HG02610 (cell line): ENCODE measurements at regions not wholly inside any gene's neighbourhood (a gene's known extent, or its start where the extent isn't known, plus 50 kb on each side); places are given as distances from the start of the nearest gene placed in this dataset.

ENCODE experiments used
- ATAC-seq: cut with Tn5 transposase; IDR thresholded peaks from one replicate; pipeline ENCODE4 v1.9.1; 2021; ENCODE audit warnings: mild to moderate bottlenecking, moderate library complexity; ENCODE audit not compliant: unreplicated experiment

GRCh38 chr5:56493766-56494165 lies 260.6 kb upstream of the ANKRD55 start:
- ATAC-seq: no peak

DNA sequence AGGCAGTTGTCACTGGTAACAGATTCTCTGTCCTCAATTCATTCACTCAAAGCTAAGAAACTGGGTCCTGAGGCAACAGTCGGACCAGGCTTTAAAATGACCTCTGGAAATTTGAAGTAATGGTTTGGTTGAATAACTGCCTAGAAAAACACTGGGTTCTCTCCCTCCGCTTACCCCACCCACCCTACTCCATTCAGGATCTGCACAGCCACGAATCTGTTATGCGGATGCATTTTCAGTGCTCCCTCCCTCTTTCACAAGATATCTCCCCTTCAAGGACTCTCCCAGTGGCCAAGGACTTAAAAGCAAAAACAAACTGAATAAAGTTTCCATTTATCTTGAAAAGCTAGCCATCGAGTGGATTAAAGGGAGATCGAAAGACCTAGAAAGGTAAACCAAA lies 260.2 kb upstream of the ANKRD55 start:
- ATAC-seq: no peak

DNA sequence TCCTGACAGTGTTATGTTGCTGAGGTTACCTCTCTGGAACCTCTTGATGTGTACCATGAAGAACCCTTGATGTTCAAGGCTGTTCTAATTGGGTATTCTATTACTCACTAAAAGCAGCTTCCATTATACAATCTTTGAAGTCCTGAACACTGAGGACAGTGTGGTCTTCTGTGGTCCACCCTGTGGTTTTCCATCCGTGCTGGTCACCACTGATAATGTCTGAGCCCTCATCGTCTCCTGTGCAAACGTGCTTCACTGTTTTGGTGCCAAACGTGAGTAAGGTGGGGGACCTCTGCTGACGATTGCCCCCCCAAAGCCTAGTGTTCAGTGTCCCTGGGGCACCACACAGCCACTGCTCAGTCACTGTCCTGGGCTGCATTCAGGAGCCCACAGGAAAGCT lies 259.7 kb upstream of the ANKRD55 start:
- no peak for ATAC-seq

GRCh38 chr5:56490971-56491468 lies 257.9 kb upstream of the ANKRD55 start:
- no peak for ATAC-seq

GRCh38 chr5:56489272-56489671 lies 256.1 kb upstream of the ANKRD55 start:
- no peak for ATAC-seq

- ATAC-seq: no peak
These were observed 254.5 kb upstream of the ANKRD55 start for GRCh38 chr5:56487528-56488115.

DNA sequence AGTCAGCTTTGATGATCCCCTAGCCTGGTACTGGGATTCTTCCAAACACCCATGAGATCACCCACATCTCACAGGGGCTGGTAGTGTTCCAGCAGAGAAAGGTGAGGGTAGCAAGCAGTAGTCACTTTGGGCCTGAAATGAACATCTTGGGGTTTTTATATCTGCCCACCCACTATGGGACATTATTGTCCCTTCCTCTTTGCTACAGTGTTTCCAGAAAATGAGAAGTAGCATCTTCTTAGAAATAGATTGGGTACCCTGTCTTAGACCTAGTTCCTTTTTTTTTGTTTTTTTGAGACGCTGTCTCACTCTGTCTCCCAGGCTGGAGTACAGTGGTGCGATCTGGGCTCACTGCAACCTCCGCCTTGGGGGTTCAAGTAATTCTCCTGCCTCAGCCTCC lies 249.2 kb upstream of the ANKRD55 start:
- no peak for ATAC-seq

DNA sequence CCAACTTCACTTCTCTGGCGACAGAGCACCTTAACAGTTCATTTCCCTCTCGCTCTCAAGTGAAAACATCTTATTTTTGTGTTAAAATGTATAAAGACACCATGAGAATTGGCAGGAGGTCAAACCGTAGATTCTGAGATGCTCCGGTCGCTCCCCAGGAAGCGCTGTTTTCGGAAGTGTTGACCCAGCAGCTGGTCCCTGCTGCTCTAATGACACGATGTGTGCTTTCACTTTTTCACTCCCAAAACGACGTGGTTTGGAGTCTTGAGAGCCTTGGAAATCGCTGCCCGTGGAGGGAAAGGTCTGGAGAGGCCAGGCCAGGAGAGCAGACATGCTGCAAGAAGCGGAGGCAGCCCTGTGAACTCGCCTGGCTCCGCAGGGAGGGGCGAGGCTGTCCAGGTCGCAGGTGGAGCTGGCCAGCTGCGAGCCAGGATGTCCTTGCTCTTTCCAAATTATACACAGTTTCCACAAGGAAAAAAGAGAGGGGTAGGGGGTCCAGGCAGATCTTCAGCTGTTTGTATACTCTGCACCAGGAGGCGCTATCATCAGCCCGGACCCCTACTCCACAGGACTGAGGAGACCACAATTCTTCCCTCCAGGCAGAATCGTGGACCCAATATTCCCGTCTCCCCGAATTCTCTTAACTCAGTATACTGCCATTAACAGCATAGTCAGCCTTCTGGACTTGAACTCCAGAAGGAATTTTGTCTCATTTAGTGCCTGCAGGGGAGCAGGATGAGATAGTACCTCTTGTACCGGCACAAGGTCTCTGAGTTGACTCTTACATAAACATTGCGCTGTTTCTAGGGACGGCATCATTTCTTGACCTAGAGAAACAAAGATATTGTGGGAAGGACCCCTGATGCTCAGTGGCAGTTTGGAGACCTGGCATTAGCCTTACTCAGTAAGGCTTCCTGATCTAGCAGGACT lies 248.6 kb upstream of the ANKRD55 start:
- no peak for ATAC-seq

DNA sequence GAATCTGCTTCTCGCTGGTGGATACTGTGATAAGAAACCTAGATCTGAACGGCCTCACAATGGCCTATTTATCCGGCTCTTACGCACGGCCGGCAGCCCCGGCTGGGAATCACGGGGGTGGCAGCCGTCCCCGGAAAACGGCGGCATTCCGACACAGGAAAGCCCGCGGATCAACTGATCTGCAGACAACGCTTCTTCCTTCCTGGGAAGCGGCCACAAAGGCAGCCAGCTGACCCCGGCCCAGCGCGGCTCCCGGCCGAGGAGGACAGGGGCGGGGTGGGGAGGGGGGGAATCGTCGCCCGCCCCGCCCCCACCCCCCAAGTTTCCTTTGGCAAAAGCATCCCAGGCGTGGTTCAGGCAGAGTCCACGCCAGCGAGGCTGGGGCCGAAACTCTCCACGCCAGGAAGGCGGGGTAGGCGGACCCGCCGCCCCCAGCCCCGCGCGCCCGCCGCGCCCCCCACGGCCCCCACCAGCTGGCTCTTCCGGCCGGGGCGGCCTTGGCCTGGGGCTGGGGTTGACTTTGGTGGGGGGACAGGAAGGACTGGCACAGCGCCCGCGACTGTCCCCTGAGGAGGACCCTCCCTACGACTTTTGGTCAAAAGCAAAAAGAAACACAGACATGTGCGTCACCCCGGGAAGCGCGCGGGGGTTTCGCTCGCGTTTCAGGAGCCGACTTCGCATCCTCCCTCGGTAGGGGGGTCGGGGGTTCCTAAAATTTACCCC lies 247.7 kb upstream of the ANKRD55 start:
- no peak for ATAC-seq

- no peak for ATAC-seq
These were observed 247.1 kb upstream of the ANKRD55 start for GRCh38 chr5:56480078-56480704.

DNA sequence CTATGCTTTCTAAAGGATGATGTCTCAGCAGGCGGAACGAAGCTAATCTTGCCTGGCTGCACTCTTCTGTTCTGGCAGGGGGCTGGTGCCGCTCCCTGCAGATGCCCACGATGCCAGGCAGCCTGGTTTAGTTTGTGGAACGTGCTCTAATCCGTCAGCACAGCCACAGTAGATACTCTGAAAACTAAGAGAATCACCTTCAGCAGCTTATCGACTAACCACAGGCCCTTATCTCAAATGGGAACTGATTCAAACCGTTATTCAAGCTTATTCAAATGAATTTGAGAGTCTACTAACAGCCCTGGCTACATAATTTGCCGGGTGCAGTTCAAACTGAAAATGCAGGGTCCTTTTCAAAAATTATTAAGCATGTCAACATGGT lies 246.6 kb upstream of the ANKRD55 start:
- ATAC-seq: no peak

DNA sequence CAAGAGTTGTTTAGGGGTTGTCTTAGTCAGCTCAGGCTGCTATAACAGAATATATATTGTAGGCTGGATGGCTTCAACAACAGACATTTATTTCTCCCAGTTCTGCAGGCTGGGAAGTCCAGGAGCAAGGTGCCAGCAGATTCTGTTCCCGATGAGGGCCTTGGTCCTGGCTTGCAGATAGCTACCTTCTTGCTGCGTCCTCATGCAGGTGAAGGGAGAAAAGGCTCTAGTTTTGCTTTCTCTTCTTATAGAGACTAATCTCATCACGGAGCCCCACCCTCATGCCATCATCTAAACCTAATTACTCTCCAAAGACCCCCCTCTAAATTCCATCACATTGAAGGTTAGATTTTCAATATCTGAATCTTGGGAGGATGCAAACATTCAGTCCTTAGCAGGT lies 246.0 kb upstream of the ANKRD55 start:
- no peak for ATAC-seq

DNA sequence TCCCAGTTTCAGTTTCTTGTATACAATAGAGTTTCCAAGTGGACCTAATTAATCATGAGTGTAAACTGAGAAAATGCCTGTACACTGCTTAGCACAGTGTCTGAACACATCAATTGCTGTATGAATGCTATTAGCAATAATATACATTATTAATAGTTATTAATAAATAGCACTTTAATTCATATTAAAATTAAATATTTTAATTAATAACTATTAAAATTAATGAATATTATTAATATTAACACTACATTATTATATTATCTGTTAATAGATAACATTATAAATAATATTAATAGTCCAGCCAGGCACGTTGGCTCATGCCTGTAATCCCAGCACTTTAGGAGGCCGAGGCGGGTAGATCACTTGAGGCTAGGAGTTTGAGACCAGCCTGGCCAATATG lies 244.9 kb upstream of the ANKRD55 start:
- ATAC-seq: no peak

DNA sequence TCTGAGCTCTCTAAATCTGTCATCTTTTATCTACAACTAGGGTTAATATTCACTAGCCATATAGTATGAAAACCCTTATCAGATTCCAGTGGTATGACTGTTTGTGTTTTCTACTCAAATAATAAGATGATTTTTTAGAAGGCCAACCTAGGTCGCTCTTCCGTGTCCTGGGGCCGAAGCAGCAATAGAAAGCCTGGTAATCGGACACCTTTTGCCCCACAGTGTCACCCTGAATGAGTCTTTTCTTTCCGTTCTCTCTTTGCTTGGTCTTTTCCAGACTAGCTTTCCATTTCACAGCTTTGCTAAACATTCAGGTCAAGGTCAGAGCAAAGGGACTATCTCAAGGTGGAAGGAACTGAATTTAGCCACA lies 243.3 kb upstream of the ANKRD55 start:
- no peak for ATAC-seq

GRCh38 chr5:56475689-56476486 lies 242.8 kb upstream of the ANKRD55 start:
- no peak for ATAC-seq

DNA sequence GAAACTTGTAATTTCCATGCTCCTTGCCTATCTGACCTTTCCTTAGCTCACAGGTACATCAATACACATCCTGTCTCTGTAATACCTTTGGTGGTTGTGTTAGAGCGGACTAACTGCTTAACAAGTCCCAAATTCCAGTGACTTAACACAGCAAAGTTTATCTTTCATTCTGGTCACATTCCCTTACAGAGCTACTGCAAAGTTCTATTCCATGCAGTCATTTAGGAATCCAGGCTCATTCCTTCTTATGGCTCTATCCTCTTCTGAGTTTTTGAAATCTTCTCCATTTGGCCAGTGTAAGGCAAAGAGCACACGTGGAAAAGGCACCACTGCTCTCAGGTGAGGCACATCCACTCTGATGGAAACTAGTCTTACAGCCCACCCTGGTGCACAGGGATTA lies 238.6 kb upstream of the ANKRD55 start:
- ATAC-seq: no peak

- ATAC-seq: no peak
These were observed 236.9 kb upstream of the ANKRD55 start for GRCh38 chr5:56470007-56470406.

GRCh38 chr5:56468277-56468676 lies 235.1 kb upstream of the ANKRD55 start:
- no peak for ATAC-seq

- no peak for ATAC-seq
These were observed 234.1 kb upstream of the ANKRD55 start for GRCh38 chr5:56467176-56467717.

DNA sequence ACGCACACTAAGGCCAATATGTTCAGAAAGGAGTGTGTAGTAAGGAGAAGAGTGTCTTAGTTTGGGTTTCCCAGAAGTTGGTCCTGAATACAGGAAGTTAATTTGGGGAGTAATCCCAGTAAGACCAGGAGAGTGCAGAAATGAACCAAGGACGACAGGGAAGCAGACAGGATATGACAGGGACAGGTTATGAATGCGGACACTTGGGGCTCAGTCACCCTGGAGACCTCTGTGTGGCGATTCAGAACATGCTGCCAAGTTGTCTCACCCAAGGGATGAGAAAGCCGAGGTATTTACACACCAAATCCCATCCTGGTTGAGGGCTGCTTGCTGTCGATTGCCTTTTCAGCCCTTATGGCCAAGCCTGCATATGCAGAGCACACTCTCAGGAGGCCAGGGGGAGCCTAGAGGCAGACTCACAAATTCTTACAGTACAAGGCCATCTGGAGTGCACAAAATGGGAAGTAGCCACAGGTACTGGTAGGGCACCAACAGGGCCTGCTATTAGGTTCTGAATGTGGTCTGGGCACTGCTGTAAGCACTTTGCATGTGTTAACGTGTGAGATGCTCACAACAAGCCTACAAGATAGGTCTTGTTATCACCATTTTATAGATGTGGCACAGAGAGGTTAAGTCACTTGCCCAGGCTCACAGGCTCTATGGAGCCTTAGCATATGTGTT lies 233.1 kb upstream of the ANKRD55 start:
- ATAC-seq: no peak
